Esophagus (tissue), 2 donors: ENCODE measurements at regions not wholly inside any gene's neighbourhood (a gene's known extent, or its start where the extent isn't known, plus 50 kb on each side); places are given as distances from the start of the nearest gene placed in this dataset.
"Not testable (repeated sequence)": the region's sequence is repeated elsewhere in the genome, so short reads cannot be mapped to it uniquely, and the experiment has no call there.

Experiments
- H3K27ac ChIP-seq, 2 donors: one replicate each; pipeline ENCODE4 v1.5.1; 2013; ENCODE audit warnings: low read depth in 2 of 2, mild to moderate bottlenecking in 2 of 2, inconsistent platforms in 1 of 2, low read length in 1 of 2, moderate library complexity in 1 of 2
- H3K27me3 ChIP-seq, 2 donors: one replicate each; pipeline ENCODE4 v1.6.1; 2013; ENCODE audit warnings: low read length in 2 of 2, control low read depth in 1 of 2, mild to moderate bottlenecking in 1 of 2; ENCODE audit not compliant: insufficient read depth in 2 of 2, control insufficient read depth in 1 of 2
- H3K36me3 ChIP-seq, 2 donors: one replicate each; pipeline ENCODE4 v1.6.1; 2013; ENCODE audit warnings: low read length in 1 of 2; ENCODE audit not compliant: control insufficient read depth in 2 of 2, insufficient read depth in 2 of 2
- H3K4me1 ChIP-seq, 2 donors: one replicate each; pipeline ENCODE4 v1.6.1; 2013; ENCODE audit warnings: low read length in 1 of 2; ENCODE audit not compliant: control insufficient read depth in 2 of 2, insufficient read depth in 2 of 2
- H3K4me3 ChIP-seq, 2 donors: one replicate each; pipeline ENCODE4 v1.5.1; 2013; ENCODE audit warnings: low read length in 2 of 2, mild to moderate bottlenecking in 2 of 2, low read depth in 1 of 2, moderate library complexity in 1 of 2
- H3K9me3 ChIP-seq, 2 donors: one replicate each; pipeline ENCODE4 v1.6.1; 2013; ENCODE audit warnings: mild to moderate bottlenecking in 2 of 2, low read depth in 1 of 2, low read length in 1 of 2, moderate library complexity in 1 of 2; ENCODE audit not compliant: control insufficient read depth in 2 of 2, insufficient read depth in 1 of 2
- WGBS, 2 donors: extraction: QIAGEN DNeasy Blood & Tissue Kit; methylation state at CpG; one replicate each; pipeline ENCODE4 v1.1.7; 2013; 5-methylcytosine and 5-hydroxymethylcytosine counted together
- donor health status: healthy with polysubstance abuse.
- donor health status: Bipolar disorder and iron deficiency.

DNA sequence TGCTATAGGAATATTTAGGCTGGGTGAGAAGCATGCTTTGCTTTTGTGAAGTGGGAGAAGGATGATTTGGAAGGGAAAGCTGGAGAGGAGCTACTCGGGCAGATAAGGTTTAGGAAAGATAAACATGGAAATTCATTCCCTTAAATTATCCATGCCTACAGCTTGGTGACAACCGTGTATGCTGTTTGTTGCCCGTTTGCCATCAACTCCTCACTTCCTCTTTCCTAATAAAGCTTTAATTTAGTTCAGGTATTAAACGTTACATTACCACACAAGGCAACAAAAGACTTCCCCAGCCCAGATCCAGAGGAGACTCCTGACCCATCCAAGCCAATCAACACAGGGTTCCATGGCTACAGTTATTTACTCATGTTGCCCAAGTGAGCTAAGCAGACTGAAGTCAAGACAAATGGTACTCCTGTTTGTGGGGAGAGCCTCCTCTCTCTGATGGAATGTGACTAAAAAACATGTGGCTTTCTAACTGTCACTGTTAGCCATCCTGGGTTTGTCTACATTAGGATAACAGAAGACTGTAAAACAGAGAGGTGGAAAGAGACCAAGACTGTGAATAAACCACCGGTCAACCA, 101.7 kb upstream of the GRAMD1B start:
- no peak overlapping the region for H3K27ac ChIP-seq
- no peaks in the 10 kb centered on the region for H3K9me3 ChIP-seq
- H3K4me1 ChIP-seq, result no peaks in the 10 kb centered on the region
- H3K27me3 ChIP-seq, result peaks cover 0 to 4% of the 10 kb centered on the region in 2 donors
- H3K36me3 ChIP-seq, result no peaks in the 10 kb centered on the region
- no peak overlapping the region for H3K4me3 ChIP-seq
- WGBS, 2 donors, result 63 to 70% methylated on average over 5 of the region's 5 CpGs

DNA sequence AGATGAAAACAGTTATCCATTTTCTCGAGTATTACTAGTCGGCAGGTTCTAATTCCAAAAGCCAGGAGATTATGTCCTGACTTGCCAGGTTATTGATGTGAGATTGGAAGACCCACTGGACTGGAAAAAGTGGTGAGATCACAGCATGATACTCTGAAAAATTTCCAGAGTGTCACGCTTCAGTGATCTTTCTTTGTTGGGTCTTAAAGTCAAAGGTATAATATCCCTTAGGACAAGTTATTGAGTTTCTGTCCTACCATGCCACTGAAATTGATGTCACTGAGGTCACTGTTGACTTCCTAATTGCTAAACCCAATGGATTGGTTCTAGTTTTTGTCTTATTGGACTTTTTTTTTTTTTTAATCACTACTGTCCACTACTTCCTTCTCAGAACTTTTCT, 104.5 kb upstream of the GRAMD1B start:
- 44 to 56% methylated on average over 3 of the region's 3 CpGs for WGBS, 2 donors

DNA sequence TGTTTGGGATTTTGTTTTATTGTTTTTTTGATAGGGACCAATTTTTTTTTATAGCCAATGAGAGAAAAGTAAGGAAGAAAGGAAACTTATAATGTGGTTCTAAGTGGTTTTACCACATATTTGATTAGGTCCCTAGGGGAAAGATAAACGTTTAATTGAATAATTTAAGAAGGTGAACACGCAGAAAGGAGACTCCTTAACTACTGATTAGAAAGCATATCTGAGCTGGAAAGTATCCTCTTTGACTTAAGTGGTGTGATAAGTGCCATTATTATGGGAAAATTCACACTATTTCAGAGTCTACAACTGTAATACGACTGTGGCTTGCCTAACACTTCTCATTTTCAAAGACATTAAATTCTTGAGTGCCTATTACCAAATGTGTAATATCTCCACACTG, 106.5 kb upstream of the GRAMD1B start:
- H3K4me1 ChIP-seq, result no peaks in the 10 kb centered on the region
- H3K27ac ChIP-seq, result no peak overlapping the region
- WGBS, 2 donors, result 56 to 58% methylated on average over 3 of the region's 3 CpGs
- H3K9me3 ChIP-seq, result no peaks in the 10 kb centered on the region
- peaks cover 0 to 4% of the 10 kb centered on the region in 2 donors for H3K27me3 ChIP-seq
- H3K36me3 ChIP-seq, result no peaks in the 10 kb centered on the region
- no peak overlapping the region for H3K4me3 ChIP-seq

More for the DNA sequence above, 104.5 kb upstream of the GRAMD1B start:
- H3K4me3 ChIP-seq, result no peak overlapping the region
- no peaks in the 10 kb centered on the region for H3K4me1 ChIP-seq
- H3K9me3 ChIP-seq, result no peaks in the 10 kb centered on the region
- no peaks in the 10 kb centered on the region for H3K36me3 ChIP-seq
- H3K27ac ChIP-seq, result no peak overlapping the region
- peaks cover 0 to 4% of the 10 kb centered on the region in 2 donors for H3K27me3 ChIP-seq

DNA sequence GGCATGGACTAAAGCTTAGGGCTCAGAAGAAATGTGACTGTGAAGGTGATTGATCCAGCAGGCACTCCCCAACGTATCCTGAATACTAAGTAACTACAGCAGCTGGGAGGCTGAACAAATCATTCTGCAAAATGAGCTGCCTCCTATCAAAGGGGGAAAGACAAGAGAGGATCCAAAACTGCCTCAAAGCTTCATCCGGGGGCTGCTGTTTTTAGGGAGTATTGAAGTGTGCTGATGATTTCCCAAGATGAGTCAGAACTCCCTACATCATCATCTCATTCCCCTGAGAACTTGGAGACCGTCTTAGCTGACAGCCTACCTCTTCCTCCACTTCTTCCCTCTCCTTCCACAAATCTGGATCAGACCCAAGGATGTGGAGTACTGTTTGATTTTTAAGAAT, 108.4 kb upstream of the GRAMD1B start:
- no peak overlapping the region for H3K27ac ChIP-seq
- no peak overlapping the region for H3K4me3 ChIP-seq
- peaks cover 0 to 4% of the 10 kb centered on the region in 2 donors for H3K27me3 ChIP-seq
- WGBS, 2 donors, result 51 to 52% methylated on average over 3 of the region's 3 CpGs
- H3K4me1 ChIP-seq, result no peaks in the 10 kb centered on the region
- H3K9me3 ChIP-seq, result no peaks in the 10 kb centered on the region
- H3K36me3 ChIP-seq, result no peaks in the 10 kb centered on the region

DNA sequence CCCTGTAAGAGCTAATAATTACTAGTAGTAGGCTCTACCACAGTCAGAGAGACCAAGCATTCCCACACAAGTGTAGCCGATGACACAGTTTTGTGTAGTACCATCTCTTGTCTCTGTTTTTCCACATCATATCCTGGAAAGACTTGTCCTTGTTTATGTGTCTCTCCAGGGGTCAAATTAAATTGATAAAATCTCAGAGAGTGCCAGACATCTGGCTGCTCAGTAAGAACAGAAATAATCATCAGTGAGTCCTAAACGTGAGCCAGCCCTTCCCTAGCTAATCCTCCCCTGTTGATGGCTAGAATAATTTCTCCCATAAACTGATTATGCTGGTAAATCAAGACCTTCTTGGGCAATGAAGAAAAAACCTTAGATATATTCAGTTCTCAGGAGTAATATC, 111.4 kb upstream of the GRAMD1B start:
- WGBS, 2 donors, result 65 to 71% methylated on average over 2 of the region's 2 CpGs
- Histone ChIP-seq H3K27me3 (no peaks in the 10 kb centered on the region), H3K36me3 (no peaks in the 10 kb centered on the region), H3K27ac (no peak overlapping the region), H3K4me3 (no peak overlapping the region), H3K9me3 (no peaks in the 10 kb centered on the region), H3K4me1 (no peaks in the 10 kb centered on the region)

DNA sequence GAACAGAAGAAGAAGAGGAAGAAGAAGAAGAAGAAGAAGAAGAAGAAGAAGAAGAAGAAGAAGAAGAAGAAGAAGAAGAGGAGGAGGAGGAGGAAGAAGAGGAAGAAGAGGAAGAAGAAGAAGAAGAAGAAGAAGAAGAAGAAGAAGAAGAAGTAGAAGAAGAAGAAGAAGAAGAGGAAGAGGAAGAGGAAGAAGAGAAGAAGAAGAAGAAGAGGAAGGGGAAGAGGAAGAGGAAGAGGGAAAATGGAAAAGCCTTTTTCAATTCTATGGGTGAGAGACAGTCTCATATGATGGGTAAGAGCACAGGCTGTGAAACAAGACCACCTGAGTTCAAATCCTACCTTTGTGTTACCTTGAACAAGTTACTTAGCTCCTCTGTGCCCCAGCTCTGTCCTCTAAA, 111.9 kb upstream of the GRAMD1B start:
- not testable (repeated sequence) for H3K4me1 ChIP-seq, H3K27ac ChIP-seq, H3K4me3 ChIP-seq, H3K27me3 ChIP-seq, H3K9me3 ChIP-seq, H3K36me3 ChIP-seq

DNA sequence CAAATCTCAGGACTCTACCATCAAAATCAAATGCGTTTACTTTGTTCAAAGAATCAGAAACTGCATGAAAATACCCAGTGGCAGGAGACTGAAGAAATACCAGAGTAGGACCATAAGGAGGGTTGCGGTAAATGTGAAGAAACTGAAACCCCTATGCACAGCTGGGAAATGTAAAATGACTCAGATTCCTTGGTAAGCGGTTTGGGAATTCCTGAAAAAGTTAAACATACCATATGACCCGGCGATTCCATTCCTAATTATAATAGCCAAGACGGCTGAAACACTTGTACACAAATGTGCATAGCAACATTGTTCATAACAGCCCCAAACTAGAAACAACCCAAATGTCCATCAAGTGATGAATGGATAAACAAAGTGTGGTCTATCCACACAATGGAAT, 114.1 kb upstream of the GRAMD1B start:
- 79 to 84% methylated on average over 6 of the region's 6 CpGs for WGBS, 2 donors
- Histone ChIP-seq H3K27ac (no peak overlapping the region), H3K27me3 (no peaks in the 10 kb centered on the region)

DNA sequence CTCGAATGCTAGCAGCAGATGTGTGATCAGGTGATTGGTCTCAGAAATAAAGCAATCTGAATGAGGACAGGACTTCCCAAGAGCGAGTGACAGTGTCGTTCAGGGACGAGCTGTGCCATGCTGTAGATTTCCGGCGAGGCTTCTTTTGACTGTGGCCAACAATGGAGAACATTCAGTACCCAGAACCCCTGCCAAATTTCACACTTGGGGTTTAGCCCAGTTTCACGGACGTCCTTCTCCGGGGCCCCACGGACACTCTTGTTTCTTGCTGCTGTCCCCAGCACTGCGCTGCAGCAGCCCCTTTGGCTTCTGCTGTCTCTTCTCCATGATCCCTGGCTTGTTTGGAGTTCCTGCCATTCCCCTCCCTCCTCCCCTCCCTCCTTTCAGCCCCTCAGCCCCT, 115.1 kb upstream of the GRAMD1B start:
- H3K4me3 ChIP-seq, result no peak overlapping the region
- no peaks in the 10 kb centered on the region for H3K36me3 ChIP-seq
- no peak overlapping the region for H3K27ac ChIP-seq
- no peaks in the 10 kb centered on the region for H3K27me3 ChIP-seq
- no peaks in the 10 kb centered on the region for H3K9me3 ChIP-seq
- no peaks in the 10 kb centered on the region for H3K4me1 ChIP-seq
- 74 to 76% methylated on average over 11 of the region's 11 CpGs for WGBS, 2 donors

More for the DNA sequence above, 114.1 kb upstream of the GRAMD1B start:
- no peaks in the 10 kb centered on the region for H3K36me3 ChIP-seq
- H3K4me3 ChIP-seq, result no peak overlapping the region
- H3K9me3 ChIP-seq, result no peaks in the 10 kb centered on the region
- no peaks in the 10 kb centered on the region for H3K4me1 ChIP-seq

DNA sequence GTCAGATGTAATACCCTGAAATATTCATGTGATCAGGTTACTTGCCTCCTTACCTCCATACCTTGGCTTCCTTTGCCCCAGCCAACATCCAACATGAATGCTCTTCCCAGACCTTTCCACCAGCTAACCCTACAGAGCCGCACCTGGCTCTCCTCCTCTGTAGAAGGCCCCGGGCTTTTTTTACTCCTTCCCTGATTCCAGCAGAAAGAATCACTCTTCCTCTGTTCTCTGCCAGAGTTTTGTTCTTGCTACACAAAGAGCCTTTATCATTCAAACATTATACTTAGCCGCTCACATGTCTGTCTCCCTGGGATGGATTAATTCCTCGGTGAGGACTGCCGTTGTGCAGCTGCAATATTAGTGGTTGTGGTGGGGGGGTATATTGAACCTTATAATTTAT, 116.8 kb upstream of the GRAMD1B start:
- 72 to 79% methylated on average over 5 of the region's 5 CpGs for WGBS, 2 donors
- Histone ChIP-seq H3K4me1 (no peaks in the 10 kb centered on the region), H3K27ac (no peak overlapping the region)

DNA sequence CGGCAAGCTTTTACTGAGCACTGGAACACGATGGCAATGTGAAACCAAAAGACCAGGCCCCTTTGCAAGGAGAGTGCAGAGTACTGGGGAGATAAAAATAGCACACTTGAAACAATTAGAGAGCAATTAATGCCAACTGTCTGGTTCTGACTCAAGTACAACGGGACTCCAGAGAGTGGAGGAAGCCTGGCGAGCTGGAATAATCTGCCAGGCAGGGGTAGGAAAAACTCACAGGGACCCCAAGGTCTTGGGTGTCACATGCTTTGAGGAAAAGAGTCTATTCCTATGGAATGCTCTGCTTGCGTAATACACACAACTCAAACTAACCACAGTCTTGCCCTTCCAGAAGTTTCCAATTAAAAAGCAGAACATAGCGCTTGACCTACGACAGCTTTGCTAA, 113.0 kb upstream of the CLMP start:
- H3K27ac ChIP-seq, result no peak overlapping the region
- no peaks in the 10 kb centered on the region for H3K9me3 ChIP-seq
- no peaks in the 10 kb centered on the region for H3K27me3 ChIP-seq
- no peak overlapping the region for H3K4me3 ChIP-seq
- WGBS, 2 donors, result 55 to 58% methylated on average over 7 of the region's 7 CpGs
- no peaks in the 10 kb centered on the region for H3K36me3 ChIP-seq
- no peaks in the 10 kb centered on the region for H3K4me1 ChIP-seq

More for the DNA sequence above, 116.8 kb upstream of the GRAMD1B start:
- no peaks in the 10 kb centered on the region for H3K27me3 ChIP-seq
- no peaks in the 10 kb centered on the region for H3K9me3 ChIP-seq
- no peaks in the 10 kb centered on the region for H3K36me3 ChIP-seq
- H3K4me3 ChIP-seq, result no peak overlapping the region
